Activated CD8-positive, alpha-beta T cell treated with anti-CD3 and anti-CD28 coated beads for 36 hours (primary cell): ENCODE measurements at regions not wholly inside any gene's neighbourhood (a gene's known extent, or its start where the extent isn't known, plus 50 kb on each side); places are given as distances from the start of the nearest gene placed in this dataset.
"Not testable (repeated sequence)": the region's sequence is repeated elsewhere in the genome, so short reads cannot be mapped to it uniquely, and the experiment has no call there.

Experiments used
- ATAC-seq: fragments of 200-7000 bp; cut with Tn5 transposase; one replicate; pipeline ENCODE4 v1.10.0; 2021; ENCODE audit warnings: mild to moderate bottlenecking, moderate library complexity
- CTCF ChIA-PET: fragments of 350-600 bp; sonication (Branson Sonifier 250); formaldehyde crosslinking; loops from one replicate; lab custom pipeline; 2021; ENCODE audit warnings: antibody characterized with exemption; lab: Charles Lee
- POLR2A ChIA-PET: fragments of 350-600 bp; sonication (Branson Sonifier 250); formaldehyde crosslinking; loops from one replicate; lab custom pipeline; 2021; ENCODE audit warnings: antibody characterized with exemption; lab: Charles Lee
- DNase-seq: peaks from one replicate; pipeline ENCODE4 v3.0.0-alpha.2; 2020
- H3K27ac Mint-ChIP-seq: one replicate; pipeline ENCODE4 v1.8.0; 2021; ENCODE audit warnings: mild to moderate bottlenecking, mixed read lengths
- H3K27me3 Mint-ChIP-seq: one replicate; pipeline ENCODE4 v1.8.0; 2021; ENCODE audit warnings: mixed read lengths
- H3K36me3 Mint-ChIP-seq: one replicate; pipeline ENCODE4 v1.8.0; 2021; ENCODE audit warnings: low read depth, mixed read lengths
- H3K4me1 Mint-ChIP-seq: one replicate; pipeline ENCODE4 v1.8.0; 2021; ENCODE audit warnings: low read depth, mixed read lengths
- H3K4me3 Mint-ChIP-seq: one replicate; pipeline ENCODE4 v1.8.0; 2021; ENCODE audit warnings: mild to moderate bottlenecking, moderate library complexity, mixed read lengths
- H3K9me3 Mint-ChIP-seq: one replicate; pipeline ENCODE4 v1.8.0; 2021; ENCODE audit warnings: mixed read lengths
- intact Hi-C: fragments of 100-400 bp; cut with micrococcal nuclease; formaldehyde crosslinking; loops from one replicate; pipeline ENCODE4 v1.10.0; 2022
- TF ChIP-seq, protein P1 (sequence below): fragments of 200-600 bp; IDR thresholded peaks from one replicate; pipeline ENCODE4 v1.8.0; 2022; ENCODE audit warnings: antibody characterized with exemption, mild to moderate bottlenecking

DNA sequence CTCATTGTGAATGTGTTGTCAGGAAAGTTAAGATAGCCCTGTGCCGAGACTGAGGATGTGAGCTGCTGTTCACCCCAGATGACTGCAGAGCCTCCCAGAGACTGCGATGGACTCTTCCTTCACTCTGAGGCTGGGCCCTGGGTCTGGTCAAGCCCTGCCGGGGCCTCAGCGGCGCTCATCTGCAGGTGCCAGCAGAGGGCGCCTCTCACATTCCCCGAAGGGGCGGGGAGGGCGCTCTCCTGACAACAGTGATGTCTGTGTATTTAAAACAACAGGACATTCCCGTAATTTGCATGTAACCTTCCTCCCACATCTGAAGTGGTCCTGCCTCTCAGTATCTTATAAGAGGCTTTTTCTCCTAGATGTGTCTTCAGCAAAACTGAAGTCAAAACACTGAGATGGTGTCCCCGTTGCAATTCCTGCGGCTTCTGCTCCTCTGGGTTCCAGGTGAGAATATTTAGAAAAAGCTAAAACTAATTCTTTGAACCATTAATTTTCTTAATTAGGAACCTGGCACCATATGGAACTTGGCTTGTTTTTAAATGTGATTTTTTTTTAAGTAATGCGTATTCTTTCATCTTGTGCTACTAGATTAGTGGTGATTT is 1377.9 kb downstream of the RPIA start:
- Mint-ChIP-seq H3K36me3 (no peaks in the 10 kb centered on the region), H3K27me3 (peaks cover 7% of the 10 kb centered on the region), H3K4me1 (no peaks in the 10 kb centered on the region), H3K4me3 (no peak overlapping the region), H3K9me3 (peaks cover 3% of the 10 kb centered on the region), H3K27ac (no peak overlapping the region)
- ATAC-seq = no peak
- DNase-seq = peak; percentile 12
- POLR2A ChIA-PET = no interaction called here
- TF ChIP-seq, protein P1, sequence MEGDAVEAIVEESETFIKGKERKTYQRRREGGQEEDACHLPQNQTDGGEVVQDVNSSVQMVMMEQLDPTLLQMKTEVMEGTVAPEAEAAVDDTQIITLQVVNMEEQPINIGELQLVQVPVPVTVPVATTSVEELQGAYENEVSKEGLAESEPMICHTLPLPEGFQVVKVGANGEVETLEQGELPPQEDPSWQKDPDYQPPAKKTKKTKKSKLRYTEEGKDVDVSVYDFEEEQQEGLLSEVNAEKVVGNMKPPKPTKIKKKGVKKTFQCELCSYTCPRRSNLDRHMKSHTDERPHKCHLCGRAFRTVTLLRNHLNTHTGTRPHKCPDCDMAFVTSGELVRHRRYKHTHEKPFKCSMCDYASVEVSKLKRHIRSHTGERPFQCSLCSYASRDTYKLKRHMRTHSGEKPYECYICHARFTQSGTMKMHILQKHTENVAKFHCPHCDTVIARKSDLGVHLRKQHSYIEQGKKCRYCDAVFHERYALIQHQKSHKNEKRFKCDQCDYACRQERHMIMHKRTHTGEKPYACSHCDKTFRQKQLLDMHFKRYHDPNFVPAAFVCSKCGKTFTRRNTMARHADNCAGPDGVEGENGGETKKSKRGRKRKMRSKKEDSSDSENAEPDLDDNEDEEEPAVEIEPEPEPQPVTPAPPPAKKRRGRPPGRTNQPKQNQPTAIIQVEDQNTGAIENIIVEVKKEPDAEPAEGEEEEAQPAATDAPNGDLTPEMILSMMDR = peak; percentile 25
- intact Hi-C loops = no loop called here
- CTCF ChIA-PET = no interaction called here

DNA sequence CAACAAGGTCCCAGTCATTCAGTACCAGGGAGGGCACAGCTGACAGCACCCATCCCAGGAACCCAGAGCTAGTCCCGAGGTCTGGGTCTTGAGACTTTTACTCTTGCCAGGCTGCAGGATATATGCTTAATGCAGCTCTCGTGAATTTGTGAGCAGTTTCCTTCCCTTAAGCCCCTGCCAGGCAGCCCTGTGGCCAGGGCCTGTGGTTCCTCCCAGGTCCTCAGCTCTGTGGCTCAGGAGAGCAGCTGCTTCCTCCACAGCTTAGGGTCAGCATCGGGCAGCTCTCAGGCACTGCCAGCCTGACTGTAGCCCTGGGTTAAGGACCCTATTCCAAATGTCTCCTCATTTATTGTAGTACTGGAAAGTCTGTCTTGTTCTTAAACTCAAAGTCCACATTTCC is 1384.8 kb downstream of the RPIA start:
- ChIA-PET CTCF (no interaction called here), POLR2A (no interaction called here)
- no peak overlapping the region for H3K27ac Mint-ChIP-seq
- TF ChIP-seq, protein P1 = no peak
- peaks cover 4% of the 10 kb centered on the region for H3K27me3 Mint-ChIP-seq
- H3K36me3 Mint-ChIP-seq = no peaks in the 10 kb centered on the region
- no peaks in the 10 kb centered on the region for H3K9me3 Mint-ChIP-seq
- intact Hi-C loops = no loop called here
- no peaks in the 10 kb centered on the region for H3K4me1 Mint-ChIP-seq
- DNase-seq (no peak), ATAC-seq (no peak)
- no peak overlapping the region for H3K4me3 Mint-ChIP-seq

DNA sequence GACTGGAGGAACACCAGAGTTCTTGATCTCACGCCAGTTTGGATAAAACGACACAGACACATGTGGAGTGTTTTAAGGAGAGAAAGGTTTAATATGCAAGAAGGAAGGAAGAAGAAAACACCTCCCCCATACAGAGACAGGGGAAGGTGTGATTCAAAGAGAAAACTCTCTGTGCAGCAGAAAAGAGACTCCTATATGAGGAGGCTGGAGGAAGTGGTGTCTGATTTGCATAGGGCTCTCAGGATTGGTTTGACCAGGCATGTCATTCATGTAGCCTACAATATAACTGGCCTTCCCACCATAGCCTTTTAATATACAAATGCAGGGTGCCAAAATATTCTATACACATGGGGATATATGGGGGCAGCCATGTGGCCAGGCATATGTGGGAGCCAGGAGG is 1386.5 kb downstream of the RPIA start:
- H3K36me3 Mint-ChIP-seq = no peaks in the 10 kb centered on the region
- H3K4me1 Mint-ChIP-seq = no peaks in the 10 kb centered on the region
- H3K9me3 Mint-ChIP-seq = no peaks in the 10 kb centered on the region
- DNase-seq = no peak
- ChIA-PET POLR2A (no interaction called here), CTCF (no interaction called here)
- H3K4me3 Mint-ChIP-seq = no peak overlapping the region
- intact Hi-C loops = no loop called here
- TF ChIP-seq, protein P1 = no peak
- no peak for ATAC-seq
- H3K27me3 Mint-ChIP-seq = peaks cover 2% of the 10 kb centered on the region
- H3K27ac Mint-ChIP-seq = no peak overlapping the region

DNA sequence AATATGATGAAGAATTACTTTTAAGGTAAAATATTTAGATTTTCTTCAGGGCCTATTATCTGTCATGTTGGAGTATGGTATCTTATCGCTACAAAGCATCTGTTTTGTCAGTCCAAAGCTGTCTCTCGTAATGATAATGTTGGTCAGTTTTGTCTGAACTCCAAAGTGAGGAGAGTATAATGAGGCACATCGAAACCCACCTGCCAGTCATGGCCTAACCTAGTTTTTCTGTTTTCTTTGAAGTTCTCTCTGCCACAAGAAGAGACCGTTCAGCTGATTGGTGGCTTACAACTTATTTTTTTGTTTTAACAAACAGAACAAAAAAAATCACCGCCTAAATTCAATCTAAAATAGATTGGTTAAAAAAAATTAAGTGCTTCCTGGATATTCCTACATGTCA is 1387.9 kb downstream of the RPIA start:
- POLR2A ChIA-PET = no interaction called here
- Mint-ChIP-seq H3K4me3 (no peak overlapping the region), H3K9me3 (no peaks in the 10 kb centered on the region)

DNA sequence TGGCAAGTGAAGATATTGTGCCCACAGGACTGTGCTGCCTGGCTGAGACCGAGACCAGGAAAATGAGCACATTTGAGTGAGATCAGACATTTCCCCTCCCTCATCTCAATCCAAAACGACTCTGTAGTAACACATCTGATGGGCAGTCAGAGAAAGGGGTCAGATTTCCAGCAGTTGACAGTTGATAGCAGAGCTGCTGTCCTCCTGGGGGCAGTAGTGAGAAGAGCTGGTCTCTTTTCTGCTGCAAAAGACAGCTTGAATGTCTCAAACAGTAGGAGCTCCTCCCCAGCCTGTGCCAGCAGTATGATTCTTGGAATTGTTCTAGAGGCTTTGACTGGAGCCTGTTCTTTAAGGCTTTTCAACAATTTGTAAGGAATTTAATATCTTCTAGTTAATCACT is 1396.3 kb downstream of the RPIA start:
- H3K9me3 Mint-ChIP-seq, intact Hi-C loops, ATAC-seq, H3K27me3 Mint-ChIP-seq, CTCF ChIA-PET, DNase-seq, H3K27ac Mint-ChIP-seq, H3K36me3 Mint-ChIP-seq, H3K4me3 Mint-ChIP-seq, POLR2A ChIA-PET, H3K4me1 Mint-ChIP-seq: not testable (repeated sequence)

More for the DNA sequence above, 1387.9 kb downstream of the RPIA start:
- DNase-seq (no peak), ATAC-seq (no peak)
- TF ChIP-seq, protein P1 = no peak
- H3K27ac Mint-ChIP-seq = no peak overlapping the region
- H3K4me1 Mint-ChIP-seq = no peaks in the 10 kb centered on the region
- H3K36me3 Mint-ChIP-seq = no peaks in the 10 kb centered on the region
- intact Hi-C loops = no loop called here
- CTCF ChIA-PET = no interaction called here
- H3K27me3 Mint-ChIP-seq = peaks cover 2% of the 10 kb centered on the region

DNA sequence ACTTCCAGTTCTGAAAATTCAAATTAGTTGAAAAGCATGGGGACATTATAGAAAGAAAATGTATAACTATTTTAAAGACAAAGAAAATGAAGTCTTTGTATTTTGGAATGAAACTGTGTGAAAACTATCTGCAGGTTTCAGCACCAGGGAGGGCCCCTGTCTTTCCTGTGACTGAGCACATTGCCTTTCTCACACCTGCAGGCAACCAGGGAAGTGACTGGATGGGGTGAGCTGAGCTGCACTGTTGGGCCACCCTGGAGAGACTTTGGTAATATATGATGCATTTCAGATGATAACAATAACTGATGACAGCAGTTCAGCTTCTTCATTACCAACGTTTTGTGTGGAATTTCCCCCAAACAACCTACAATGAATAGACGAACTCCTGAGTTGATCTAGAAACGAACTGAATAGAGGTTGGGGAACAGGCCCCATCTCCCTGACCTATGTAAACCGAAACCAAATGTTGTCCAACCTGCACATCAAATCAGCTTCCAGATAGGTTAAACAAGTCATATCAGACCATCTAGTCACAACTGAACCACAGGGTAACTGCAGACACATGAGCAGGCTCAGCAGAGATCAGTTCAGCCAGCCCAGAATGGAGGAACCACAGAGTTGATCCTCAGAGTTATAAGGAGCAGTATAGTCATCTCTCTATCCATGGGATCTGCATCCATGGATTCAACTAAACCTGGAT is 1402.2 kb downstream of the RPIA start:
- H3K4me1 Mint-ChIP-seq, H3K27ac Mint-ChIP-seq, POLR2A ChIA-PET, intact Hi-C loops, H3K27me3 Mint-ChIP-seq, DNase-seq, H3K9me3 Mint-ChIP-seq, ATAC-seq, CTCF ChIA-PET, H3K4me3 Mint-ChIP-seq, H3K36me3 Mint-ChIP-seq: not testable (repeated sequence)

DNA sequence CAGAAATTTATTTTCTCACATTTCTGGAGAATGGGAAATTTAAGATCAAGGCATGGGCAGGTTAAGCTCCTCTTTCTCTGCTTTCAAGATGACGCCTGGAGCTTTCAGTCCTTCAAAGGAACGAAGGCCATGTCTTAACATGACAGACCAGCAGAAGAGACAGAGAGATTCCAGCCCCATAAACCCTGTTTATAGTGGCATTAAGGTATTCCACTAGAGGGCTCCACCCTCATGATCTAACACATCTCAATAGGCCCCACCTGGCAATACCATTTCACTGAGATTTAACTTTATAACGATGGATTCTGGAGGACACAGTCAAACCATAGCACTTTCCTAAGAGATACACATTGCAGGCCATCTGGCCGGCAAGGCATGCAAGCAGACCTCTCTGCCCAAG is 1406.1 kb downstream of the RPIA start:
- not testable (repeated sequence) for H3K9me3 Mint-ChIP-seq, ATAC-seq

DNA sequence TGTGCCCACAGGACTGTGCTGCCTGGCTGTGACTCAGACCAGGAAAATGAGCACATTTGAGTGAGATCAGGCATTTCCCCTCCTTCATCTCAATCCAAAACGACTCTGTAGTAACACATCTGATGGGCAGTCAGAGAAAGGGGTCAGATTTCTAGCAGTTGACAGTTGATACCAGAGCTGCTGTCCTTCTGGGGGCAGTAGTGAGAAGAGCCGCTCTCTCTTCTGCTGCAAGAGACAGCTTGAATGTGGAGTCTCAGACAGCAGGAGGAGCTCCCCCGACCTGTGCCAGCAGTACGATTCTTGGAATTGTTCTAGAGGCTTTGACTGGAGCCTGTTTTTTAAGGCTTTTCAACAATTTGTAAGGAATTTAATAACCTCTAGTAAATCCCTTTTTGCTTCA is 1413.7 kb downstream of the RPIA start:
- H3K27me3 Mint-ChIP-seq, H3K9me3 Mint-ChIP-seq, ATAC-seq, DNase-seq, H3K36me3 Mint-ChIP-seq, H3K27ac Mint-ChIP-seq, POLR2A ChIA-PET, H3K4me3 Mint-ChIP-seq, intact Hi-C loops, H3K4me1 Mint-ChIP-seq, CTCF ChIA-PET: not testable (repeated sequence)

More for the DNA sequence above, 1406.1 kb downstream of the RPIA start:
- H3K4me1 Mint-ChIP-seq, H3K27me3 Mint-ChIP-seq, POLR2A ChIA-PET, DNase-seq, CTCF ChIA-PET, H3K36me3 Mint-ChIP-seq, H3K27ac Mint-ChIP-seq, intact Hi-C loops, H3K4me3 Mint-ChIP-seq: not testable (repeated sequence)
